Fibroblast of lung (primary cell): ENCODE measurements at regions not wholly inside any gene's neighbourhood (a gene's known extent, or its start where the extent isn't known, plus 50 kb on each side); places are given as distances from the start of the nearest gene placed in this dataset.
"Not testable (repeated sequence)": the region's sequence is repeated elsewhere in the genome, so short reads cannot be mapped to it uniquely, and the experiment has no call there.

Experiments
- DNase-seq, 2 donors: peaks; one replicate each; pipeline versions ENCODE4 v3.0.0 to v3.0.0-alpha.2; 2010; ENCODE audit warnings: low read depth in 2 of 2
- H2AFZ ChIP-seq: 2 replicates; pipeline ENCODE4 v1.5.1; 2012; ENCODE audit warnings: low read length, control low read depth, inconsistent platforms
- H3K27ac ChIP-seq: 2 replicates; pipeline ENCODE4 v1.5.1; 2011; ENCODE audit warnings: low read length, control low read depth; ENCODE audit not compliant: insufficient read depth
- H3K27me3 ChIP-seq: 2 replicates; pipeline ENCODE4 v1.5.1; 2011; ENCODE audit warnings: mild to moderate bottlenecking, low read length; ENCODE audit not compliant: control insufficient read depth, insufficient read depth
- H3K36me3 ChIP-seq: 2 replicates; pipeline ENCODE4 v1.5.1; 2011; ENCODE audit warnings: low read length; ENCODE audit not compliant: control insufficient read depth, insufficient read depth
- H3K4me1 ChIP-seq: 2 replicates; pipeline ENCODE4 v1.5.1; 2011; ENCODE audit warnings: low read length; ENCODE audit not compliant: control insufficient read depth, insufficient read depth; ENCODE audit errors: extremely low read depth
- H3K4me2 ChIP-seq: 2 replicates; pipeline ENCODE4 v1.5.1; 2011; ENCODE audit warnings: low read length, control low read depth; ENCODE audit not compliant: insufficient read depth; ENCODE audit errors: extremely low read depth
- H3K4me3 ChIP-seq, 4 experiments: fragments of 200-600 bp in 1 of 4; sonication (generic) in 1 of 4; replicated peaks in 1 of 4; 2 replicates each; pipeline ENCODE4 v1.5.1; 2011 to 2016; ENCODE audit warnings: low read length in 4 of 4, low read depth in 3 of 4, mild to moderate bottlenecking in 3 of 4, control low read depth in 2 of 4, inconsistent platforms in 1 of 4, mixed read lengths in 1 of 4; ENCODE audit not compliant: insufficient read depth in 1 of 4; ENCODE audit errors: control extremely low read depth in 1 of 4
- H3K79me2 ChIP-seq: 2 replicates; pipeline ENCODE4 v1.5.1; 2012; ENCODE audit warnings: mild to moderate bottlenecking, low read length, inconsistent platforms; ENCODE audit not compliant: control insufficient read depth, insufficient read depth
- H3K9ac ChIP-seq: 2 replicates; pipeline ENCODE4 v1.5.1; 2011; ENCODE audit warnings: mild to moderate bottlenecking, low read length, control low read depth; ENCODE audit not compliant: insufficient read depth
- H3K9me3 ChIP-seq: 2 replicates; pipeline ENCODE4 v1.5.1; 2012; ENCODE audit warnings: low read depth, low read length; ENCODE audit not compliant: control insufficient read depth, insufficient read depth
- H4K20me1 ChIP-seq: 2 replicates; pipeline ENCODE4 v1.5.1; 2011; ENCODE audit warnings: low read length; ENCODE audit not compliant: control insufficient read depth, insufficient read depth; ENCODE audit errors: extremely low read depth
- CTCF ChIP-seq, 2 donors: IDR thresholded peaks in 1 of 2; conservative IDR thresholded peaks in 1 of 2; 1 replicate in 1 of 2; 2 replicates in 1 of 2; pipeline ENCODE4 v1.5.1; 2011 to 2012; ENCODE audit warnings: low read length in 2 of 2, control low read depth in 1 of 2, inconsistent platforms in 1 of 2, low read depth in 1 of 2, mild to moderate bottlenecking in 1 of 2
- EZH2 ChIP-seq: IDR thresholded peaks from 2 replicates; pipeline ENCODE4 v1.5.1; 2012; ENCODE audit warnings: low read length, control low read depth, mild to moderate bottlenecking; ENCODE audit errors: missing control alignments

DNA sequence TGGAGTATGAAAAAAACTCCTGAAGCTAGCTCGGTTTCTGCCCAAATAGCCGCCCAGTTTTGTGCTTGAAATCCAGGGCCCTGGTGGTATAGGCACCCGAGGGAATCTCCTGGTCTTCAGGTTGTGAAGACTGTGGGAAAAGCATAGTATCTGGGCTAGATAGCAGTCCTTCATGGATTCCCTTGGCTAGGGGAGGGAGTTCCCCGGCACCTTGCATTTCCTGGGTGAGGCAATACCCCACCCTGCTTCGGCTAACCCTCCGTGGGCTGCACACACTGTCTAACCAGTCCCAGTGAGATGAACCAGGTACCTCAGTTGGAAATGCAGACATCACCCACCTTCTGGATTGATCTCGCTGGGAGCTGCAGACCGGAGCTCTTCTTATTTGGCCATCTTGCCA lies 184.5 kb upstream of the SLC35B3 start:
- Histone ChIP-seq H3K79me2 (no peaks in the 10 kb centered on the region), H3K4me3 (no peak overlapping the region), H3K4me1 (no peaks in the 10 kb centered on the region), H4K20me1 (no peaks in the 10 kb centered on the region), H3K27ac (no peak overlapping the region), H3K4me2 (no peak overlapping the region), H3K27me3 (no peaks in the 10 kb centered on the region), H3K9me3 (no peaks in the 10 kb centered on the region), H2AFZ (no peak overlapping the region), H3K36me3 (no peaks in the 10 kb centered on the region), H3K9ac (no peak overlapping the region)
- no peak for DNase-seq
- no peak for TF ChIP-seq CTCF (conservative IDR thresholded peaks at IDR 0.05 in 1 of 2, IDR thresholded peaks at IDR 0.05 in 1 of 2; ENCODE audit: low read depth in 1 of 2, low read length in 2 of 2)
- no peak for TF ChIP-seq EZH2

- not testable (repeated sequence) for DNase-seq, H3K4me1 ChIP-seq, H3K36me3 ChIP-seq, H3K27ac ChIP-seq, H3K4me2 ChIP-seq, H4K20me1 ChIP-seq, H3K9ac ChIP-seq, H2AFZ ChIP-seq, H3K4me3 ChIP-seq, H3K9me3 ChIP-seq, H3K79me2 ChIP-seq, H3K27me3 ChIP-seq
Measured at GRCh38 chr6:8619408-8619807, 184.1 kb upstream of the SLC35B3 start.

- Histone ChIP-seq H3K36me3 (no peaks in the 10 kb centered on the region), H3K79me2 (no peaks in the 10 kb centered on the region), H3K9me3 (no peaks in the 10 kb centered on the region), H3K9ac (no peak overlapping the region), H2AFZ (no peak overlapping the region), H3K4me1 (no peaks in the 10 kb centered on the region), H4K20me1 (no peaks in the 10 kb centered on the region), H3K4me2 (no peak overlapping the region), H3K4me3 (no peak overlapping the region), H3K27me3 (no peaks in the 10 kb centered on the region), H3K27ac (no peak overlapping the region)
- no peak for DNase-seq
- TF ChIP-seq CTCF (conservative IDR thresholded peaks at IDR 0.05 in 1 of 2, IDR thresholded peaks at IDR 0.05 in 1 of 2; ENCODE audit: low read depth in 1 of 2, low read length in 2 of 2) (no peak), EZH2 (no peak)
Measured at GRCh38 chr6:8608737-8609136, 173.4 kb upstream of the SLC35B3 start.
